Vagina (tissue), 2 donors: ENCODE measurements at regions not wholly inside any gene's neighbourhood (a gene's known extent, or its start where the extent isn't known, plus 50 kb on each side); places are given as distances from the start of the nearest gene placed in this dataset.

ENCODE experiments used
- POLR2A ChIP-seq, 2 donors: fragments of 450-650 bp; IDR thresholded peaks; one replicate each; pipeline ENCODE4 v1.6.1; 2017; ENCODE audit warnings: antibody characterized with exemption in 2 of 2, mild to moderate bottlenecking in 2 of 2, moderate library complexity in 2 of 2
- POLR2AphosphoS5 ChIP-seq, 2 donors: sonication (generic); formaldehyde crosslinking; IDR thresholded peaks; one replicate each; pipeline ENCODE4 v1.9.0; 2017; ENCODE audit warnings: antibody characterized with exemption in 2 of 2, mild to moderate bottlenecking in 2 of 2, low read depth in 1 of 2; ENCODE audit not compliant: insufficient read depth in 1 of 2
- TF ChIP-seq, protein P1 (sequence below), 3 experiments: fragments of 450-650 bp in 2 of 3; fragments of 200-600 bp in 1 of 3; sonication (generic) in 1 of 3; IDR thresholded peaks; one replicate each; pipeline ENCODE4 v1.5.1; 2017 to 2019; ENCODE audit warnings: antibody characterized with exemption in 3 of 3, mild to moderate bottlenecking in 2 of 3, moderate library complexity in 2 of 3

DNA sequence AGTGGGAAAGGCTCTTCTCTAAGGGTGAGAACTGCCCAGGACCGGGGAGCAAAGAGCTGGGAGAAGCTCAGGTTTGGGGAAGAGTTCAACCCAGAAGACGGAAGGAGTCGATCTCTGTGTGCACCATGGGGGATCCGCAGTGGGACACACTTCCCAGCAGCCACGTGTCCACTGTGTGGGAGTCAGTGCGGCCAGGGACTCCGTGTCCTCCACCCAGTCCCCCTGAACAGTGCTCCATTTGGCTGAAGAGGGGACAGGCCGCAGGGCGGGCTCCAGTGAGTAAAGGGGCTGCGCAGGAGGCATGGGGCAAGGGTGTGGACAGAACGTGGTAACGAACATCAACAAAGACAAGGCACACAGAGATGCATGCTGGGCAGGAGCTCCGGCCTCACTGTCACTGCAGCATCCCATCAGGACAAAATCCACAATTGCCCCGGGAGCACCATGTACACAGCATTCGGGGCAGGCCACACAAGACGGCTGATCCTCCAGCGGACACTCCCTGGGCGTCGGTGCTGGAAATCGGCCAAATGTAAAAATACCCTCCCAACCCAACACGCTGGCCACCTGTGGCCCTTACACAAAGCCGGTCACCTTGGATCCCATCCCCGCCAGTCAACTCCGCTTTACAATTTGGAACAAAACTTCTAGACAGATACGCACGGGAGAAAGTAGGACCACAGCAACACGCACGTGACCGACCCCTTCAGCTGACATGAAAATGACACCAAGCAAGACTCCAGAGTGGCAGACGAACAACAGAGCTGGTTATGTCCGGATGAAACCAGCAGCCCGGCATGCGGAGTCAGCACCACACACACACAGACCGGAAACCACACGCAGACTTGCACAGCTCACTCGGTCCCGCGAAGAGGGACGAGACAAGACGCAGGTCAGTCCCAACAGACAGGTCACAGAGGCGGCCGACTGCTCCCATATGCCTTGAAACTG is 366.8 kb downstream of the SHANK2 start:
- TF ChIP-seq, protein P1, sequence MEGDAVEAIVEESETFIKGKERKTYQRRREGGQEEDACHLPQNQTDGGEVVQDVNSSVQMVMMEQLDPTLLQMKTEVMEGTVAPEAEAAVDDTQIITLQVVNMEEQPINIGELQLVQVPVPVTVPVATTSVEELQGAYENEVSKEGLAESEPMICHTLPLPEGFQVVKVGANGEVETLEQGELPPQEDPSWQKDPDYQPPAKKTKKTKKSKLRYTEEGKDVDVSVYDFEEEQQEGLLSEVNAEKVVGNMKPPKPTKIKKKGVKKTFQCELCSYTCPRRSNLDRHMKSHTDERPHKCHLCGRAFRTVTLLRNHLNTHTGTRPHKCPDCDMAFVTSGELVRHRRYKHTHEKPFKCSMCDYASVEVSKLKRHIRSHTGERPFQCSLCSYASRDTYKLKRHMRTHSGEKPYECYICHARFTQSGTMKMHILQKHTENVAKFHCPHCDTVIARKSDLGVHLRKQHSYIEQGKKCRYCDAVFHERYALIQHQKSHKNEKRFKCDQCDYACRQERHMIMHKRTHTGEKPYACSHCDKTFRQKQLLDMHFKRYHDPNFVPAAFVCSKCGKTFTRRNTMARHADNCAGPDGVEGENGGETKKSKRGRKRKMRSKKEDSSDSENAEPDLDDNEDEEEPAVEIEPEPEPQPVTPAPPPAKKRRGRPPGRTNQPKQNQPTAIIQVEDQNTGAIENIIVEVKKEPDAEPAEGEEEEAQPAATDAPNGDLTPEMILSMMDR (IDR thresholded peaks at IDR 0.05), result no peak
- no peak for TF ChIP-seq POLR2AphosphoS5 (IDR thresholded peaks at IDR 0.05; ENCODE audit: insufficient read depth in 1 of 2, low read depth in 1 of 2)
- no peak for TF ChIP-seq POLR2A (IDR thresholded peaks at IDR 0.05)
